Peyer's patch (tissue), 4 donors: ENCODE measurements at regions not wholly inside any gene's neighbourhood (a gene's known extent, or its start where the extent isn't known, plus 50 kb on each side); places are given as distances from the start of the nearest gene placed in this dataset.

Source experiments
- CTCF ChIP-seq, 6 experiments: fragments of 450-650 bp in 4 of 6; fragments of 200-600 bp in 2 of 6; sonication (generic) in 1 of 6; IDR thresholded peaks; one replicate each; pipeline ENCODE4 v1.5.1; 2017 to 2019; ENCODE audit warnings: antibody characterized with exemption in 6 of 6, mild to moderate bottlenecking in 3 of 6, moderate library complexity in 1 of 6
- POLR2A ChIP-seq, 2 donors: fragments of 450-650 bp; IDR thresholded peaks; one replicate each; pipeline ENCODE4 v1.5.1; 2017; ENCODE audit warnings: antibody characterized with exemption in 2 of 2, mild to moderate bottlenecking in 2 of 2, moderate library complexity in 2 of 2

GRCh38 chr14:85156319-85156718 is 373.6 kb upstream of the FLRT2 start:
- TF ChIP-seq CTCF (IDR thresholded peaks at IDR 0.05) (no peak), POLR2A (IDR thresholded peaks at IDR 0.05) (no peak)
